ENCODE measurements at regions not wholly inside any gene's neighbourhood (a gene's known extent, or its start where the extent isn't known, plus 50 kb on each side); places are given as distances from the start of the nearest gene placed in this dataset.

- DNase-seq, result peak; percentile 43
Observed at GRCh38 chr14:76924371-76925096, 98.3 kb downstream of the LRRC74A start.

- no peak for DNase-seq
Observed at GRCh38 chr14:76923431-76924370, 97.5 kb downstream of the LRRC74A start.

DNA sequence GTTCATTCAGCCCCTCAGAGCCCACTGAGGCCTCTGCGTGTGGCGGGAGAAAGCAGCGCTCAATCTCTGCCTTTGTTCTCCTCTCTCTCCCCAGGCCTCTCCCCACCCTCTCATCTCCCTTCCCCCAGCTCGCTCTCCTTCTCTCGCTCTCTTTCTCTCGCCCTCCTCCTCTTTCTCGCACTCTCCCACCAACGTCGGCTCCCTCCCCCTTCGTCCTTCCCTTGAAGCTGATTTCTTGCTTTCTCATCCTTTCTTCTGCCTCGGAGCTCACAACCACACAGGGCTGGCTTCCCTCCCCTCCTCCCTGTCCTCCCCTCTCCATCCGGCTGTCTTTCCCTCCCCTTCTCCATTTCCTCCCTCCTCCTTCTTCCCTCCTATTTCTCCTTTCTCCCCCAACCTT is 96.4 kb downstream of the LRRC74A start:
- DNase-seq, result no peak

- DNase-seq, result no peak
Observed at GRCh38 chr14:76922092-76922491, 95.9 kb downstream of the LRRC74A start.

DNA sequence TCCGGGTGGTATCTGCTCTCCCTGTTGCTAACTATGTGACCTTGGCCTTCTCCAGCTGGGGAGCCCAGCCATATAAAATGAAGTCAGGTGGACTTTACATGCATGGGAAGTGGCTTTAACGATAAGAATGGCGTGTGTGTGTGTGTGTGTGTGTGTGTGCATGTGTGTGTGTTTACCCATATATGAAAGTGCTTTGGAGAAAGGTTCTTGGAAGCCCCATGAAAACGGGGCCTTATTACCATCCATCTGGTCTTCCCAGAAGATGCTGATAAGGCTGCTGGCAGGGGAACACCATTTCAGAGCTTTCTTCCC is 94.8 kb downstream of the LRRC74A start:
- no peak for DNase-seq

- DNase-seq, result no peak
Observed at GRCh38 chr14:76920331-76921087, 94.3 kb downstream of the LRRC74A start.

DNA sequence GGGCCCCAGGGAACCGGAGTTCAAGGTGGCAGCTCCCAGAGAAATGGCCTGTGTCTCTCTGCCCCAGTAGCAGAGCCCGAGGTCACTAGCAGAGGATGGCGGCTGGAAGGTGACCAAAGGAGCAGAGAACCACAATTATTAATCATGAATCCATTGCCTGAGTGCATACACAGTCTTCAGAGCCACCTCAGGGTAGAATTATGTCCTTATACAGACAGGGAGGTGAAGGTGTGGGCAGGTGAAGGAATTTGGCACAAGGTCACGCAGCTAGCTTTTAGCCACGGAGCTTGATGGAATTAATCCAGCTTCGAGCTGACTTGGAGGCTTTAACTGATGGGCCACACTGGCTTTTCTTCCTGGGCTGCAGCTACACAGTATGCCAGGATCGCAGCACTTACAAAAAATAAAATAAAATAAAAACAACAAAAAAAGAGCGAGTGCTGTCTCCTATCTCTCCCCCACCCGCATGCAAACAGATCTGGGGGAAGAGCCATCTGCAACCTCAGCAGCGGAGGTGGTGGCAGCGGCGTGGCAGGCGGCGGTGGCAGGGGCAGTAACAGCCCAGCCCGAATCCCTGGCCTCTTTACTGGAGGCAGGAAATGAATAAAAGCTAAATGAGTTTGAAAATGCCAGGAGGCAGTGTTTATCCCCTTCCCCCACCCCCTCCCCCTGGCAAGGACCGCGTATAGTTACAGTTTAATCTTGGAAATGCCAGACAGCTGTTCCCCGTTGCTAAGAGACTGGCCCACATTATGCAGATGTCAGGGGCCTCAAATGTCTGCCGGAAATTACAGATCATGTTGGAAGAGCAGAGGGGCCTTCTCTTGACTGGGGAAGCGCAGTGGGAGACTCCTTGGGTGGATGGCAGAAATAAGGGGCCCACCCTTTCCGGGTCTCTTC is 93.5 kb downstream of the LRRC74A start:
- DNase-seq, result peak; percentile 32

All from stimulated activated CD4-positive, alpha-beta T cell treated with anti-CD3 and anti-CD28 coated beads, Interleukin-4, amount 100 ng/mL, for 24 hours (primary cell).